ENCODE measurements at regions not wholly inside any gene's neighbourhood (a gene's known extent, or its start where the extent isn't known, plus 50 kb on each side); places are given as distances from the start of the nearest gene placed in this dataset.

GRCh38 chr2:149725234-149725633, 137.7 kb upstream of the MMADHC start:
- Histone ChIP-seq H3K4me3 (no peak overlapping the region), H3K4me1 (ENCODE audit: insufficient read depth) (peaks cover 4% of the 10 kb centered on the region), H3K9me3 (no peaks in the 10 kb centered on the region), H3K27me3 (no peaks in the 10 kb centered on the region), H3K36me3 (no peaks in the 10 kb centered on the region), H3K27ac (no peak overlapping the region)
- 67 to 91% (median 90%) methylated on average over 2 of the region's 2 CpGs for WGBS, 3 donors
- intact Hi-C loops (cut with DNase I) = no loop called here
- DNase-seq = no peak
- TF ChIP-seq POLR2A (IDR thresholded peaks at IDR 0.05) (no peak), EP300 (IDR thresholded peaks at IDR 0.05) (no peak), CTCF (IDR thresholded peaks at IDR 0.05) (no peak)

GRCh38 chr2:149724091-149724490, 136.5 kb upstream of the MMADHC start:
- Histone ChIP-seq H3K4me3 (no peak overlapping the region), H3K27me3 (no peaks in the 10 kb centered on the region), H3K36me3 (no peaks in the 10 kb centered on the region), H3K9me3 (no peaks in the 10 kb centered on the region), H3K27ac (no peak overlapping the region), H3K4me1 (ENCODE audit: insufficient read depth) (no peaks in the 10 kb centered on the region)
- DNase-seq = no peak
- TF ChIP-seq CTCF (IDR thresholded peaks at IDR 0.05) = no peak
- no peak for TF ChIP-seq POLR2A (IDR thresholded peaks at IDR 0.05)
- no peak for TF ChIP-seq EP300 (IDR thresholded peaks at IDR 0.05)
- intact Hi-C loops (cut with DNase I) = no loop called here
- WGBS, 3 donors = 76 to 88% (median 87%) methylated on average over 4 of the region's 4 CpGs

- intact Hi-C loops (cut with DNase I) = no loop called here
- WGBS, 3 donors = 17 to 25% (median 23%) methylated on average over 2 of the region's 2 CpGs
- Histone ChIP-seq H3K36me3 (no peaks in the 10 kb centered on the region), H3K4me1 (ENCODE audit: insufficient read depth) (no peaks in the 10 kb centered on the region), H3K27ac (no peak overlapping the region), H3K27me3 (no peaks in the 10 kb centered on the region), H3K4me3 (no peak overlapping the region), H3K9me3 (no peaks in the 10 kb centered on the region)
- DNase-seq = no peak
- TF ChIP-seq EP300 (IDR thresholded peaks at IDR 0.05) (no peak), CTCF (IDR thresholded peaks at IDR 0.05) (no peak), POLR2A (IDR thresholded peaks at IDR 0.05) (no peak)
Observed at GRCh38 chr2:149720615-149721014, 133.0 kb upstream of the MMADHC start.

GRCh38 chr2:149719695-149720094, 132.1 kb upstream of the MMADHC start:
- Histone ChIP-seq H3K9me3 (no peaks in the 10 kb centered on the region), H3K4me3 (no peak overlapping the region), H3K36me3 (no peaks in the 10 kb centered on the region), H3K27ac (no peak overlapping the region), H3K4me1 (ENCODE audit: insufficient read depth) (no peaks in the 10 kb centered on the region), H3K27me3 (no peaks in the 10 kb centered on the region)
- DNase-seq = no peak
- TF ChIP-seq POLR2A (IDR thresholded peaks at IDR 0.05) (no peak), CTCF (IDR thresholded peaks at IDR 0.05) (no peak), EP300 (IDR thresholded peaks at IDR 0.05) (no peak)
- WGBS, 3 donors = 90 to 92% (median 91%) methylated on average over 3 of the region's 3 CpGs
- intact Hi-C loops (cut with DNase I) = no loop called here

- 86 to 92% (median 90%) methylated on average over 6 of the region's 6 CpGs for WGBS, 3 donors
- Histone ChIP-seq H3K27me3 (no peaks in the 10 kb centered on the region), H3K9me3 (no peaks in the 10 kb centered on the region), H3K27ac (no peak overlapping the region), H3K36me3 (no peaks in the 10 kb centered on the region), H3K4me1 (ENCODE audit: insufficient read depth) (no peaks in the 10 kb centered on the region), H3K4me3 (no peak overlapping the region)
- intact Hi-C loops (cut with DNase I) = no loop called here
- DNase-seq = no peak
- TF ChIP-seq CTCF (IDR thresholded peaks at IDR 0.05) (no peak), POLR2A (IDR thresholded peaks at IDR 0.05) (no peak), EP300 (IDR thresholded peaks at IDR 0.05) (no peak)
Observed at GRCh38 chr2:149716687-149717086, 129.1 kb upstream of the MMADHC start.
